22Rv1 (cell line): ENCODE measurements at regions not wholly inside any gene's neighbourhood (a gene's known extent, or its start where the extent isn't known, plus 50 kb on each side); places are given as distances from the start of the nearest gene placed in this dataset.

Experiments
- H3K27ac ChIP-seq: fragments of 450-650 bp; 2 replicates; pipeline ENCODE4 v1.5.1; 2017
- ZFX ChIP-seq: fragments of 450-650 bp; IDR thresholded peaks from 2 replicates; pipeline ENCODE4 v1.6.1; 2017; ENCODE audit warnings: antibody characterized with exemption, borderline replicate concordance
- TF ChIP-seq, protein P1 (sequence below): fragments of 450-650 bp; IDR thresholded peaks from 2 replicates; pipeline ENCODE4 v1.5.1; 2017; ENCODE audit warnings: mild to moderate bottlenecking

- no peak overlapping the region for H3K27ac ChIP-seq
- TF ChIP-seq ZFX = no peak
- TF ChIP-seq, protein P1, sequence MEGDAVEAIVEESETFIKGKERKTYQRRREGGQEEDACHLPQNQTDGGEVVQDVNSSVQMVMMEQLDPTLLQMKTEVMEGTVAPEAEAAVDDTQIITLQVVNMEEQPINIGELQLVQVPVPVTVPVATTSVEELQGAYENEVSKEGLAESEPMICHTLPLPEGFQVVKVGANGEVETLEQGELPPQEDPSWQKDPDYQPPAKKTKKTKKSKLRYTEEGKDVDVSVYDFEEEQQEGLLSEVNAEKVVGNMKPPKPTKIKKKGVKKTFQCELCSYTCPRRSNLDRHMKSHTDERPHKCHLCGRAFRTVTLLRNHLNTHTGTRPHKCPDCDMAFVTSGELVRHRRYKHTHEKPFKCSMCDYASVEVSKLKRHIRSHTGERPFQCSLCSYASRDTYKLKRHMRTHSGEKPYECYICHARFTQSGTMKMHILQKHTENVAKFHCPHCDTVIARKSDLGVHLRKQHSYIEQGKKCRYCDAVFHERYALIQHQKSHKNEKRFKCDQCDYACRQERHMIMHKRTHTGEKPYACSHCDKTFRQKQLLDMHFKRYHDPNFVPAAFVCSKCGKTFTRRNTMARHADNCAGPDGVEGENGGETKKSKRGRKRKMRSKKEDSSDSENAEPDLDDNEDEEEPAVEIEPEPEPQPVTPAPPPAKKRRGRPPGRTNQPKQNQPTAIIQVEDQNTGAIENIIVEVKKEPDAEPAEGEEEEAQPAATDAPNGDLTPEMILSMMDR = no peak
Measured at GRCh38 chr22:26952451-26953011, 295.1 kb downstream of the MIAT start.

GRCh38 chr22:26953012-26953883, 295.9 kb downstream of the MIAT start:
- TF ChIP-seq, protein P1 = no peak
- no peak for TF ChIP-seq ZFX
- no peak overlapping the region for H3K27ac ChIP-seq

GRCh38 chr22:26956371-26956770, 299.0 kb downstream of the MIAT start:
- TF ChIP-seq, protein P1 = no peak
- TF ChIP-seq ZFX = no peak
- H3K27ac ChIP-seq = no peak overlapping the region

DNA sequence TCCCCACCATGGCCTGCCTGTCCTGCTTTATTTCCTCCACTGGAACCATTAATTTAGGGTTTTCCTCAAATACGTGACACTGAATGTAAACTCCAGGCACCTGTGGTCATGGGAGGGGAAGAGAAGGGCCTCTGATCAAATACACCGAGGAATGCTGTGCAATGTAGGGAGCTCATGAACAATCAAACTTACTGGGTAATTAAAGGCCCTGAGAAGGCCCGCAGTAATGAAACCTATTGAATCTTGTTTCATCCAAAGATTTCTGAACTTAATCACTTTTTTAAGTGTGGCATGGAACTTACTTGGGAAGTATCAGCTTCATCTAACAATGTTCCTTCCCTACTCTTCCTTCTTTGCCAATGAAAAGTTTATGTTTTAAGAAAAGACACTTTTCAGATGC, 299.8 kb downstream of the MIAT start:
- H3K27ac ChIP-seq = no peak overlapping the region
- TF ChIP-seq ZFX = no peak
- TF ChIP-seq, protein P1 = no peak

- H3K27ac ChIP-seq = no peak overlapping the region
- TF ChIP-seq, protein P1 = no peak
- no peak for TF ChIP-seq ZFX
Measured at GRCh38 chr22:26957897-26958296, 300.5 kb downstream of the MIAT start.

DNA sequence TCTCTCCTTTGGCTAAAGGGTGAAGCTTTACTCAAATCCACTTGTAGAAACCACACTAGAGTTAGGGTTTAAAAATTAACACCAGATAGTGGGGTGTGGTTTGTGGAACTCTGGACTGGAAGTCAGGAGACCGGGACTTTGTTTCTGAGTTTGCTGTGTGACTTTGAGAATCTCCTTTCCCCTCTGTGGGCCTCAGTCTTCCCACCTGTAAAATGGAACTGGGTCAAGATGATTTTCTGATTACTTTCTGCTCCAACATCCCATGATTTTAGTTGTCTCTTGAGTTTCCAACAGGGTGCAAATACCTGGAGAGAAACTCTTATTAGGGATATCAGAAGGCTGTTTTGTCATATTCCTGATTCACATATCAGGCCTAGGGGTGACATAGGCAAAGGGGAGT, 301.0 kb downstream of the MIAT start:
- H3K27ac ChIP-seq = no peak overlapping the region
- TF ChIP-seq, protein P1 = no peak
- no peak for TF ChIP-seq ZFX

GRCh38 chr22:26964642-26965041, 307.3 kb downstream of the MIAT start:
- no peak for TF ChIP-seq ZFX
- TF ChIP-seq, protein P1 = no peak
- no peak overlapping the region for H3K27ac ChIP-seq
